Thyroid gland (tissue), 4 donors: ENCODE measurements at regions not wholly inside any gene's neighbourhood (a gene's known extent, or its start where the extent isn't known, plus 50 kb on each side); places are given as distances from the start of the nearest gene placed in this dataset.

Source experiments
- DNase-seq, 2 donors: peaks; one replicate each; pipeline ENCODE4 v3.0.0-alpha.2; 2019
- H3K27ac ChIP-seq, 3 donors: fragments of 200-600 bp; sonication (generic); 1 replicate in 2 of 3; 2 replicates in 1 of 3; pipeline ENCODE4 v1.5.1; 2016 to 2019; ENCODE audit warnings: mild to moderate bottlenecking in 1 of 3, moderate library complexity in 1 of 3
- H3K27me3 ChIP-seq: fragments of 200-600 bp; sonication (generic); one replicate; pipeline ENCODE4 v1.5.1; 2019
- H3K36me3 ChIP-seq, 2 donors: fragments of 200-600 bp; sonication (generic); one replicate each; pipeline ENCODE4 v1.5.1; 2016 to 2019
- H3K4me1 ChIP-seq, 2 donors: fragments of 200-600 bp; sonication (generic); one replicate each; pipeline ENCODE4 v1.5.1; 2017 to 2019
- H3K4me3 ChIP-seq, 3 donors: fragments of 200-600 bp; sonication (generic); replicated peaks in 1 of 3; 1 replicate in 2 of 3; 2 replicates in 1 of 3; pipeline ENCODE4 v1.5.1; 2016; ENCODE audit warnings: mild to moderate bottlenecking in 1 of 3
- H3K9me3 ChIP-seq: fragments of 200-600 bp; sonication (generic); one replicate; pipeline ENCODE4 v1.5.1; 2017
- CTCF ChIP-seq, 6 experiments: fragments of 200-600 bp in 3 of 6; fragments of 450-650 bp in 3 of 6; sonication (generic) in 3 of 6; IDR thresholded peaks; one replicate each; pipeline ENCODE4 v1.5.1; 2016 to 2019; ENCODE audit warnings: antibody characterized with exemption in 6 of 6, mild to moderate bottlenecking in 2 of 6, inconsistent platforms in 1 of 6, moderate library complexity in 1 of 6
- POLR2A ChIP-seq, 2 donors: fragments of 450-650 bp; IDR thresholded peaks; one replicate each; pipeline ENCODE4 v1.6.1; 2017; ENCODE audit warnings: antibody characterized with exemption in 2 of 2, mild to moderate bottlenecking in 2 of 2, moderate library complexity in 1 of 2
- WGBS, 2 donors: methylation state at CpG; one replicate each; pipeline ENCODE4 v1.1.5; 2017; 5-methylcytosine and 5-hydroxymethylcytosine counted together
- intact Hi-C: fragments of 100-400 bp; cut with DNase I; formaldehyde crosslinking; loops from one replicate; pipeline ENCODE4 v1.15.1; 2023

GRCh38 chr3:75218577-75218976, 445.6 kb upstream of the FRG2C start:
- intact Hi-C loops: no loop called here
- DNase-seq: no peak
- 51 to 54% methylated on average over 1 of the region's 1 CpG for WGBS, 2 donors
- no peaks in the 10 kb centered on the region for H3K36me3 ChIP-seq
- no peak overlapping the region for H3K4me3 ChIP-seq
- no peaks in the 10 kb centered on the region for H3K4me1 ChIP-seq
- H3K27me3 ChIP-seq: no peaks in the 10 kb centered on the region
- H3K9me3 ChIP-seq: no peaks in the 10 kb centered on the region
- H3K27ac ChIP-seq: no peak overlapping the region
- no peak for TF ChIP-seq POLR2A (IDR thresholded peaks at IDR 0.05)

GRCh38 chr3:75220932-75221331, 443.2 kb upstream of the FRG2C start:
- H3K4me3 ChIP-seq: no peak overlapping the region
- WGBS, 2 donors: 58 to 68% methylated on average over 4 of the region's 4 CpGs
- intact Hi-C loops: no loop called here
- H3K27me3 ChIP-seq: no peaks in the 10 kb centered on the region
- H3K27ac ChIP-seq: no peak overlapping the region
- H3K9me3 ChIP-seq: no peaks in the 10 kb centered on the region
- no peaks in the 10 kb centered on the region for H3K4me1 ChIP-seq
- DNase-seq: no peak
- TF ChIP-seq CTCF (IDR thresholded peaks at IDR 0.05): no peak
- H3K36me3 ChIP-seq: no peaks in the 10 kb centered on the region

- H3K27me3 ChIP-seq: no peaks in the 10 kb centered on the region
- H3K36me3 ChIP-seq: no peaks in the 10 kb centered on the region
- H3K4me3 ChIP-seq: no peak overlapping the region
- no peak for DNase-seq
- intact Hi-C loops: no loop called here
- 66 to 69% methylated on average over 2 of the region's 2 CpGs for WGBS, 2 donors
- no peak for TF ChIP-seq CTCF (IDR thresholded peaks at IDR 0.05)
- no peak for TF ChIP-seq POLR2A (IDR thresholded peaks at IDR 0.05)
- H3K27ac ChIP-seq: no peak overlapping the region
- H3K9me3 ChIP-seq: no peaks in the 10 kb centered on the region
- H3K4me1 ChIP-seq: no peaks in the 10 kb centered on the region
Measured at GRCh38 chr3:75224412-75224811, 439.7 kb upstream of the FRG2C start.

GRCh38 chr3:75232216-75232615, 431.9 kb upstream of the FRG2C start:
- no peak for TF ChIP-seq POLR2A (IDR thresholded peaks at IDR 0.05)
- no peak for TF ChIP-seq CTCF (IDR thresholded peaks at IDR 0.05)
- Histone ChIP-seq H3K9me3 (no peaks in the 10 kb centered on the region), H3K27me3 (no peaks in the 10 kb centered on the region), H3K4me3 (no peak overlapping the region), H3K36me3 (no peaks in the 10 kb centered on the region), H3K27ac (no peak overlapping the region), H3K4me1 (no peaks in the 10 kb centered on the region)
- intact Hi-C loops: no loop called here
- 63 to 77% methylated on average over 1 of the region's 1 CpG for WGBS, 2 donors
- no peak for DNase-seq

- H3K9me3 ChIP-seq: no peaks in the 10 kb centered on the region
- H3K4me1 ChIP-seq: no peaks in the 10 kb centered on the region
- H3K27me3 ChIP-seq: no peaks in the 10 kb centered on the region
- no peaks in the 10 kb centered on the region for H3K36me3 ChIP-seq
- no peak for DNase-seq
- no peak overlapping the region for H3K27ac ChIP-seq
- WGBS, 2 donors: 87 to 89% methylated on average over 4 of the region's 4 CpGs
- H3K4me3 ChIP-seq: no peak overlapping the region
- intact Hi-C loops: no loop called here
- TF ChIP-seq POLR2A (IDR thresholded peaks at IDR 0.05) (no peak), CTCF (IDR thresholded peaks at IDR 0.05) (no peak)
Measured at GRCh38 chr3:75235631-75236030, 428.5 kb upstream of the FRG2C start.

- DNase-seq: no peak
- Histone ChIP-seq H3K36me3 (no peaks in the 10 kb centered on the region), H3K27ac (no peak overlapping the region), H3K27me3 (no peaks in the 10 kb centered on the region), H3K4me3 (no peak overlapping the region), H3K9me3 (no peaks in the 10 kb centered on the region), H3K4me1 (no peaks in the 10 kb centered on the region)
- TF ChIP-seq CTCF (IDR thresholded peaks at IDR 0.05) (no peak), POLR2A (IDR thresholded peaks at IDR 0.05) (no peak)
- intact Hi-C loops: no loop called here
- WGBS, 2 donors: 96 to 97% methylated on average over 1 of the region's 1 CpG
Measured at GRCh38 chr3:75237053-75237452, 427.1 kb upstream of the FRG2C start.
